ENCODE measurements at regions not wholly inside any gene's neighbourhood (a gene's known extent, or its start where the extent isn't known, plus 50 kb on each side); places are given as distances from the start of the nearest gene placed in this dataset.
A peak's percentile ranks its signal among the peaks of the same experiment; 100 is the strongest.

- no peak overlapping the region for H3K4me3 ChIP-seq (ENCODE audit: low read depth, low read length)
- DNase-seq (ENCODE audit: low read depth) = no peak
- no peak for TF ChIP-seq MAX (IDR thresholded peaks at IDR 0.05; ENCODE audit: low read depth, low read length)
- no peak for TF ChIP-seq CTCF (IDR thresholded peaks at IDR 0.05; ENCODE audit: low read depth, low read length)
- no peak for TF ChIP-seq POLR2A (IDR thresholded peaks at IDR 0.05; ENCODE audit: extremely low read depth, insufficient read length)
- no peak for TF ChIP-seq MYC (IDR thresholded peaks at IDR 0.05; ENCODE audit: low read depth, low read length)
These were observed 275.0 kb downstream of the CENPW start for GRCh38 chr6:126614642-126615504.

GRCh38 chr6:126616866-126617265, 277.0 kb downstream of the CENPW start:
- DNase-seq (ENCODE audit: low read depth) = no peak
- TF ChIP-seq MAX (IDR thresholded peaks at IDR 0.05; ENCODE audit: low read depth, low read length) (no peak), MYC (IDR thresholded peaks at IDR 0.05; ENCODE audit: low read depth, low read length) (no peak), CTCF (IDR thresholded peaks at IDR 0.05; ENCODE audit: low read depth, low read length) (no peak), POLR2A (IDR thresholded peaks at IDR 0.05; ENCODE audit: extremely low read depth, insufficient read length) (no peak)
- no peak overlapping the region for H3K4me3 ChIP-seq (ENCODE audit: low read depth, low read length)

- no peak overlapping the region for H3K4me3 ChIP-seq (ENCODE audit: low read depth, low read length)
- no peak for TF ChIP-seq MAX (IDR thresholded peaks at IDR 0.05; ENCODE audit: low read depth, low read length)
- TF ChIP-seq POLR2A (IDR thresholded peaks at IDR 0.05; ENCODE audit: extremely low read depth, insufficient read length) = no peak
- TF ChIP-seq MYC (IDR thresholded peaks at IDR 0.05; ENCODE audit: low read depth, low read length) = no peak
- TF ChIP-seq CTCF (IDR thresholded peaks at IDR 0.05; ENCODE audit: low read depth, low read length) = no peak
- no peak for DNase-seq (ENCODE audit: low read depth)
These were observed 278.9 kb downstream of the CENPW start for GRCh38 chr6:126618639-126619343.

- H3K4me3 ChIP-seq (ENCODE audit: low read depth, low read length) = no peak overlapping the region
- DNase-seq (ENCODE audit: low read depth) = peak; percentile 29
- TF ChIP-seq CTCF (IDR thresholded peaks at IDR 0.05; ENCODE audit: low read depth, low read length) = no peak
- no peak for TF ChIP-seq MYC (IDR thresholded peaks at IDR 0.05; ENCODE audit: low read depth, low read length)
- no peak for TF ChIP-seq POLR2A (IDR thresholded peaks at IDR 0.05; ENCODE audit: extremely low read depth, insufficient read length)
- no peak for TF ChIP-seq MAX (IDR thresholded peaks at IDR 0.05; ENCODE audit: low read depth, low read length)
These were observed 280.8 kb downstream of the CENPW start for GRCh38 chr6:126620719-126621118.

- TF ChIP-seq MAX (IDR thresholded peaks at IDR 0.05; ENCODE audit: low read depth, low read length) (no peak), MYC (IDR thresholded peaks at IDR 0.05; ENCODE audit: low read depth, low read length) (no peak), POLR2A (IDR thresholded peaks at IDR 0.05; ENCODE audit: extremely low read depth, insufficient read length) (no peak), CTCF (IDR thresholded peaks at IDR 0.05; ENCODE audit: low read depth, low read length) (no peak)
- H3K4me3 ChIP-seq (ENCODE audit: low read depth, low read length) = no peak overlapping the region
- DNase-seq (ENCODE audit: low read depth) = peak; percentile 15
These were observed 285.1 kb downstream of the CENPW start for GRCh38 chr6:126625019-126625418.

Data from NB4 (cell line).